Loucy (cell line): ENCODE measurements at regions not wholly inside any gene's neighbourhood (a gene's known extent, or its start where the extent isn't known, plus 50 kb on each side); places are given as distances from the start of the nearest gene placed in this dataset.

Source experiments
- H2AFZ ChIP-seq: fragments of 200-600 bp; sonication (generic); 2 replicates; pipeline ENCODE4 v1.6.0; 2016; ENCODE audit warnings: antibody characterized with exemption, mild to moderate bottlenecking, low read length, moderate library complexity
- H3F3A ChIP-seq: fragments of 200-600 bp; 2 replicates; pipeline ENCODE4 v1.6.0; 2016; ENCODE audit warnings: antibody characterized with exemption, low read depth, mild to moderate bottlenecking
- H3K27me3 ChIP-seq: fragments of 200-600 bp; sonication (generic); 2 replicates; pipeline ENCODE4 v1.6.1; 2014; ENCODE audit warnings: low read length, mild to moderate bottlenecking; ENCODE audit not compliant: insufficient read depth, poor library complexity, severe bottlenecking
- H3K36me3 ChIP-seq: fragments of 200-600 bp; sonication (generic); 2 replicates; pipeline ENCODE4 v1.6.1; 2016; ENCODE audit warnings: low read length; ENCODE audit not compliant: insufficient read depth
- H3K4me1 ChIP-seq: fragments of 200-600 bp; sonication (generic); 2 replicates; pipeline ENCODE4 v1.5.1; 2014; ENCODE audit warnings: low read length, mild to moderate bottlenecking; ENCODE audit not compliant: insufficient read depth, poor library complexity, severe bottlenecking
- H3K4me2 ChIP-seq: fragments of 200-600 bp; sonication (generic); 2 replicates; pipeline ENCODE4 v1.6.0; 2014; ENCODE audit warnings: antibody characterized with exemption, low read length, low read depth, mild to moderate bottlenecking; ENCODE audit not compliant: poor library complexity, severe bottlenecking
- H3K4me3 ChIP-seq: fragments of 200-600 bp; sonication (generic); 2 replicates; pipeline ENCODE4 v1.5.1; 2014; ENCODE audit warnings: low read length, mild to moderate bottlenecking, mixed read lengths; ENCODE audit not compliant: poor library complexity, severe bottlenecking
- H3K79me2 ChIP-seq: fragments of 200-600 bp; sonication (generic); 2 replicates; pipeline ENCODE4 v1.6.1; 2014; ENCODE audit warnings: low read length; ENCODE audit not compliant: insufficient read depth
- H3K9ac ChIP-seq: fragments of 200-600 bp; sonication (generic); 2 replicates; pipeline ENCODE4 v1.6.0; 2014; ENCODE audit warnings: mild to moderate bottlenecking, low read depth, low read length, moderate library complexity; ENCODE audit not compliant: poor library complexity, severe bottlenecking
- H3K9me2 ChIP-seq: fragments of 200-600 bp; sonication (generic); replicated peaks from 2 replicates; pipeline ENCODE4 v1.6.1; 2016; ENCODE audit warnings: low read depth, low read length, mixed read lengths
- H3K9me3 ChIP-seq: fragments of 200-600 bp; sonication (generic); 2 replicates; pipeline ENCODE4 v1.6.1; 2014; ENCODE audit warnings: mild to moderate bottlenecking, antibody characterized with exemption, low read length, low read depth; ENCODE audit not compliant: insufficient read depth
- H4K20me1 ChIP-seq: fragments of 200-600 bp; sonication (generic); 2 replicates; pipeline ENCODE4 v1.6.0; 2014; ENCODE audit warnings: antibody characterized with exemption, low read length, mild to moderate bottlenecking; ENCODE audit not compliant: insufficient read depth, poor library complexity, severe bottlenecking
- CTCF ChIP-seq: fragments of 200-600 bp; sonication (generic); conservative IDR thresholded peaks from 2 replicates; pipeline ENCODE4 v1.5.1; 2014; ENCODE audit warnings: mild to moderate bottlenecking, antibody characterized with exemption, low read length
- EZH2phosphoT487 ChIP-seq: fragments of 200-600 bp; IDR thresholded peaks from 2 replicates; pipeline ENCODE4 v1.6.1; 2018; ENCODE audit warnings: antibody characterized with exemption, mild to moderate bottlenecking, moderate library complexity, borderline replicate concordance

- Histone ChIP-seq H3K4me2 (no peak overlapping the region), H2AFZ (no peak overlapping the region), H3F3A (no peaks in the 10 kb centered on the region), H3K79me2 (no peaks in the 10 kb centered on the region), H3K27me3 (no peaks in the 10 kb centered on the region), H3K4me3 (no peak overlapping the region), H3K9me2 (no peaks in the 10 kb centered on the region), H3K9me3 (no peaks in the 10 kb centered on the region), H4K20me1 (no peaks in the 10 kb centered on the region), H3K4me1 (peaks cover 9% of the 10 kb centered on the region), H3K9ac (no peak overlapping the region), H3K36me3 (no peaks in the 10 kb centered on the region)
- TF ChIP-seq EZH2phosphoT487 (no peak), CTCF (no peak)
Measured at GRCh38 chr6:151186306-151186705, 53.5 kb upstream of the AKAP12 start.

- no peaks in the 10 kb centered on the region for H3F3A ChIP-seq
- no peak overlapping the region for H2AFZ ChIP-seq
- no peaks in the 10 kb centered on the region for H3K79me2 ChIP-seq
- H3K9me3 ChIP-seq: no peaks in the 10 kb centered on the region
- no peaks in the 10 kb centered on the region for H3K27me3 ChIP-seq
- no peak for TF ChIP-seq EZH2phosphoT487
- TF ChIP-seq CTCF: no peak
- H3K9me2 ChIP-seq: no peaks in the 10 kb centered on the region
- H3K4me1 ChIP-seq: peaks cover 6% of the 10 kb centered on the region
- no peak overlapping the region for H3K4me2 ChIP-seq
- H4K20me1 ChIP-seq: no peaks in the 10 kb centered on the region
- no peak overlapping the region for H3K9ac ChIP-seq
- H3K36me3 ChIP-seq: no peaks in the 10 kb centered on the region
- H3K4me3 ChIP-seq: no peak overlapping the region
Measured at GRCh38 chr6:151186804-151187330, 52.9 kb upstream of the AKAP12 start.
